Thyroid gland (tissue), 4 donors: ENCODE measurements at regions not wholly inside any gene's neighbourhood (a gene's known extent, or its start where the extent isn't known, plus 50 kb on each side); places are given as distances from the start of the nearest gene placed in this dataset.

Experiments used
- CTCF ChIP-seq, 6 experiments: fragments of 200-600 bp in 3 of 6; fragments of 450-650 bp in 3 of 6; sonication (generic) in 3 of 6; IDR thresholded peaks; one replicate each; pipeline ENCODE4 v1.5.1; 2016 to 2019; ENCODE audit warnings: antibody characterized with exemption in 6 of 6, mild to moderate bottlenecking in 2 of 6, inconsistent platforms in 1 of 6, moderate library complexity in 1 of 6
- POLR2A ChIP-seq, 2 donors: fragments of 450-650 bp; IDR thresholded peaks; one replicate each; pipeline ENCODE4 v1.6.1; 2017; ENCODE audit warnings: antibody characterized with exemption in 2 of 2, mild to moderate bottlenecking in 2 of 2, moderate library complexity in 1 of 2

DNA sequence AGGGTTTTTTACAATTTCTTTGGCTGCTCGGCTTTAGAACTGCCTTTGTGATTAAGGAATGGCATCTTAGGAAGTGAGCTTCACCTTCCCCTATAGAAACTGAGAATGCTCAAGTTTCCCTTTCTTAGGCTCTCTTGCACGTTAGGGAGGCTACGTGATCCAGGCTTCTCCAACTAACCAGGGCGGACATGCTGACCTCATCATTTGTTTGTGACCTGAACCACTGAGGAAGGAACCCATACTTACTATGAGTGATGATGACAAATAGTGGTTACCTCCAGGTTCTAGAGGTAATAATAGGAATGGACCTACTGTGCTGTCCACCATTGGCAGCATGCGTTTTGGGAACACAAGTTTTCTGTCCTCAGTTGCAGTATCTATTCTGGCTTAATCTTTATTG is 645.8 kb downstream of the C6orf118 start:
- TF ChIP-seq CTCF (IDR thresholded peaks at IDR 0.05), result no peak
- TF ChIP-seq POLR2A (IDR thresholded peaks at IDR 0.05), result no peak
